Gastroesophageal sphincter (tissue), 3 donors: ENCODE measurements at regions not wholly inside any gene's neighbourhood (a gene's known extent, or its start where the extent isn't known, plus 50 kb on each side); places are given as distances from the start of the nearest gene placed in this dataset.

Experiments
- POLR2A ChIP-seq, 2 donors: fragments of 450-650 bp; IDR thresholded peaks; one replicate each; pipeline ENCODE4 v1.6.1; 2017; ENCODE audit warnings: antibody characterized with exemption in 2 of 2, mild to moderate bottlenecking in 2 of 2, moderate library complexity in 1 of 2
- POLR2AphosphoS5 ChIP-seq: sonication (generic); formaldehyde crosslinking; IDR thresholded peaks from one replicate; pipeline ENCODE4 v1.6.1; 2017; ENCODE audit warnings: antibody characterized with exemption
- TF ChIP-seq, protein P1 (sequence below), 4 experiments: fragments of 200-600 bp in 2 of 4; fragments of 450-650 bp in 2 of 4; sonication (generic) in 1 of 4; IDR thresholded peaks; one replicate each; pipeline ENCODE4 v1.5.1; 2017 to 2019; ENCODE audit warnings: antibody characterized with exemption in 4 of 4, mild to moderate bottlenecking in 2 of 4, moderate library complexity in 2 of 4

DNA sequence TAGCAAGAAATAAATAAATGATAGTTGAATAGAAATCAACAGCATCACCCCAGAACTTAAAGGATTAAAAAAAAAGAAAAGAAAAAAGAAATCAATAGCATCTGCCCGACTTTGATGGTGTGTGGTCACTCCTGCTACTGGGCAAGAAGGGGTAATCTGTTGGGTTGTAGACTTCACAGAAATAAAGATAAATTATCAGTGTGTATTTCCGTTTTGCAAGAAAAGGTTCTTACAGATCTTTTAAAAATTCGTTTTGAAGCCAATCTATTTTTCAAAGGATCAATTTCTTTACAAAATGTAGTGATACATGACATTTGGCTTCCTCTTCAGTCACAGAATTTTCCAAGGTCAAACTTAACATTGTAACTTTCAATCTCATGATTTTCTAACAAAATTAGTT, 448.9 kb upstream of the FAR2 start:
- TF ChIP-seq, protein P1, sequence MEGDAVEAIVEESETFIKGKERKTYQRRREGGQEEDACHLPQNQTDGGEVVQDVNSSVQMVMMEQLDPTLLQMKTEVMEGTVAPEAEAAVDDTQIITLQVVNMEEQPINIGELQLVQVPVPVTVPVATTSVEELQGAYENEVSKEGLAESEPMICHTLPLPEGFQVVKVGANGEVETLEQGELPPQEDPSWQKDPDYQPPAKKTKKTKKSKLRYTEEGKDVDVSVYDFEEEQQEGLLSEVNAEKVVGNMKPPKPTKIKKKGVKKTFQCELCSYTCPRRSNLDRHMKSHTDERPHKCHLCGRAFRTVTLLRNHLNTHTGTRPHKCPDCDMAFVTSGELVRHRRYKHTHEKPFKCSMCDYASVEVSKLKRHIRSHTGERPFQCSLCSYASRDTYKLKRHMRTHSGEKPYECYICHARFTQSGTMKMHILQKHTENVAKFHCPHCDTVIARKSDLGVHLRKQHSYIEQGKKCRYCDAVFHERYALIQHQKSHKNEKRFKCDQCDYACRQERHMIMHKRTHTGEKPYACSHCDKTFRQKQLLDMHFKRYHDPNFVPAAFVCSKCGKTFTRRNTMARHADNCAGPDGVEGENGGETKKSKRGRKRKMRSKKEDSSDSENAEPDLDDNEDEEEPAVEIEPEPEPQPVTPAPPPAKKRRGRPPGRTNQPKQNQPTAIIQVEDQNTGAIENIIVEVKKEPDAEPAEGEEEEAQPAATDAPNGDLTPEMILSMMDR (IDR thresholded peaks at IDR 0.05), result no peak
- TF ChIP-seq POLR2A (IDR thresholded peaks at IDR 0.05), result no peak
- TF ChIP-seq POLR2AphosphoS5, result no peak
